Fibroblast of lung (primary cell): ENCODE measurements at regions not wholly inside any gene's neighbourhood (a gene's known extent, or its start where the extent isn't known, plus 50 kb on each side); places are given as distances from the start of the nearest gene placed in this dataset.

Source experiments
- DNase-seq, 2 donors: peaks; one replicate each; pipeline versions ENCODE4 v3.0.0 to v3.0.0-alpha.2; 2010; ENCODE audit warnings: low read depth in 2 of 2
- H2AFZ ChIP-seq: 2 replicates; pipeline ENCODE4 v1.5.1; 2012; ENCODE audit warnings: low read length, control low read depth, inconsistent platforms
- H3K27ac ChIP-seq: 2 replicates; pipeline ENCODE4 v1.5.1; 2011; ENCODE audit warnings: low read length, control low read depth; ENCODE audit not compliant: insufficient read depth
- H3K27me3 ChIP-seq: 2 replicates; pipeline ENCODE4 v1.5.1; 2011; ENCODE audit warnings: mild to moderate bottlenecking, low read length; ENCODE audit not compliant: control insufficient read depth, insufficient read depth
- H3K36me3 ChIP-seq: 2 replicates; pipeline ENCODE4 v1.5.1; 2011; ENCODE audit warnings: low read length; ENCODE audit not compliant: control insufficient read depth, insufficient read depth
- H3K4me1 ChIP-seq: 2 replicates; pipeline ENCODE4 v1.5.1; 2011; ENCODE audit warnings: low read length; ENCODE audit not compliant: control insufficient read depth, insufficient read depth; ENCODE audit errors: extremely low read depth
- H3K4me2 ChIP-seq: 2 replicates; pipeline ENCODE4 v1.5.1; 2011; ENCODE audit warnings: low read length, control low read depth; ENCODE audit not compliant: insufficient read depth; ENCODE audit errors: extremely low read depth
- H3K4me3 ChIP-seq, 4 experiments: fragments of 200-600 bp in 1 of 4; sonication (generic) in 1 of 4; replicated peaks in 1 of 4; 2 replicates each; pipeline ENCODE4 v1.5.1; 2011 to 2016; ENCODE audit warnings: low read length in 4 of 4, low read depth in 3 of 4, mild to moderate bottlenecking in 3 of 4, control low read depth in 2 of 4, inconsistent platforms in 1 of 4, mixed read lengths in 1 of 4; ENCODE audit not compliant: insufficient read depth in 1 of 4; ENCODE audit errors: control extremely low read depth in 1 of 4
- H3K79me2 ChIP-seq: 2 replicates; pipeline ENCODE4 v1.5.1; 2012; ENCODE audit warnings: mild to moderate bottlenecking, low read length, inconsistent platforms; ENCODE audit not compliant: control insufficient read depth, insufficient read depth
- H3K9ac ChIP-seq: 2 replicates; pipeline ENCODE4 v1.5.1; 2011; ENCODE audit warnings: mild to moderate bottlenecking, low read length, control low read depth; ENCODE audit not compliant: insufficient read depth
- H3K9me3 ChIP-seq: 2 replicates; pipeline ENCODE4 v1.5.1; 2012; ENCODE audit warnings: low read depth, low read length; ENCODE audit not compliant: control insufficient read depth, insufficient read depth
- H4K20me1 ChIP-seq: 2 replicates; pipeline ENCODE4 v1.5.1; 2011; ENCODE audit warnings: low read length; ENCODE audit not compliant: control insufficient read depth, insufficient read depth; ENCODE audit errors: extremely low read depth
- EZH2 ChIP-seq: IDR thresholded peaks from 2 replicates; pipeline ENCODE4 v1.5.1; 2012; ENCODE audit warnings: low read length, control low read depth, mild to moderate bottlenecking; ENCODE audit errors: missing control alignments
- TF ChIP-seq, protein P1 (sequence below), 2 donors: IDR thresholded peaks in 1 of 2; conservative IDR thresholded peaks in 1 of 2; 1 replicate in 1 of 2; 2 replicates in 1 of 2; pipeline ENCODE4 v1.5.1; 2011 to 2012; ENCODE audit warnings: low read length in 2 of 2, control low read depth in 1 of 2, inconsistent platforms in 1 of 2, low read depth in 1 of 2, mild to moderate bottlenecking in 1 of 2

DNA sequence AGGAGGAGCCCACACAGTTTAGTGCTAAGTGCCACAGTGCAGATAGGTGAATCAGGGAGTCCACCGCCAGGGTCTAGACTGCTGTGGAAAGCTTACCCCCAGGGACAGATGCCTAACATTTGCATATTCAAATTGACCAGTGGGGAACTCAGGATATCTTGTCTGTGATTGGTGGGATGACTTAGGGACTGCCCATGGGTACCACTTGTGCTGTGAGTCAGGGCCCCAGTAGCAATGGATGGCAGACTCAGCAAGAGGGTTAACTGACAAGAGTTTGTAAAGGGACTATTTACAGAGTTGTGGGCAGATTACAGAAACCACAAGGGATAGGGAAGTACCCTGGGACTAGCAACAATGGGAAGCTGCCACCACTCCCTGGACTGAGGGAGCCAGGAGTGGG lies 282.1 kb downstream of the BCOR start:
- Histone ChIP-seq H3K4me1 (peaks cover 11% of the 10 kb centered on the region), H2AFZ (no peak overlapping the region), H3K36me3 (no peaks in the 10 kb centered on the region), H3K27me3 (no peaks in the 10 kb centered on the region), H3K9ac (no peak overlapping the region), H3K27ac (no peak overlapping the region), H3K79me2 (no peaks in the 10 kb centered on the region), H3K9me3 (no peaks in the 10 kb centered on the region), H3K4me2 (no peak overlapping the region), H4K20me1 (no peaks in the 10 kb centered on the region), H3K4me3 (no peak overlapping the region)
- TF ChIP-seq EZH2: no peak
- TF ChIP-seq, protein P1, sequence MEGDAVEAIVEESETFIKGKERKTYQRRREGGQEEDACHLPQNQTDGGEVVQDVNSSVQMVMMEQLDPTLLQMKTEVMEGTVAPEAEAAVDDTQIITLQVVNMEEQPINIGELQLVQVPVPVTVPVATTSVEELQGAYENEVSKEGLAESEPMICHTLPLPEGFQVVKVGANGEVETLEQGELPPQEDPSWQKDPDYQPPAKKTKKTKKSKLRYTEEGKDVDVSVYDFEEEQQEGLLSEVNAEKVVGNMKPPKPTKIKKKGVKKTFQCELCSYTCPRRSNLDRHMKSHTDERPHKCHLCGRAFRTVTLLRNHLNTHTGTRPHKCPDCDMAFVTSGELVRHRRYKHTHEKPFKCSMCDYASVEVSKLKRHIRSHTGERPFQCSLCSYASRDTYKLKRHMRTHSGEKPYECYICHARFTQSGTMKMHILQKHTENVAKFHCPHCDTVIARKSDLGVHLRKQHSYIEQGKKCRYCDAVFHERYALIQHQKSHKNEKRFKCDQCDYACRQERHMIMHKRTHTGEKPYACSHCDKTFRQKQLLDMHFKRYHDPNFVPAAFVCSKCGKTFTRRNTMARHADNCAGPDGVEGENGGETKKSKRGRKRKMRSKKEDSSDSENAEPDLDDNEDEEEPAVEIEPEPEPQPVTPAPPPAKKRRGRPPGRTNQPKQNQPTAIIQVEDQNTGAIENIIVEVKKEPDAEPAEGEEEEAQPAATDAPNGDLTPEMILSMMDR (conservative IDR thresholded peaks at IDR 0.05 in 1 of 2, IDR thresholded peaks at IDR 0.05 in 1 of 2; ENCODE audit: low read depth in 1 of 2, low read length in 2 of 2): no peak
- peak in 1 of 2 donors; percentile 24 for DNase-seq

- peak overlapping the region; percentile 23 for H3K4me2 ChIP-seq
- no peaks in the 10 kb centered on the region for H3K79me2 ChIP-seq
- no peaks in the 10 kb centered on the region for H3K27me3 ChIP-seq
- no peaks in the 10 kb centered on the region for H3K9me3 ChIP-seq
- peak overlapping the region; percentile 1 for H3K27ac ChIP-seq
- H2AFZ ChIP-seq: no peak overlapping the region
- H3K4me1 ChIP-seq: peaks cover 11% of the 10 kb centered on the region
- no peak for TF ChIP-seq EZH2
- TF ChIP-seq, protein P1 (conservative IDR thresholded peaks at IDR 0.05 in 1 of 2, IDR thresholded peaks at IDR 0.05 in 1 of 2; ENCODE audit: low read depth in 1 of 2, low read length in 2 of 2): no peak
- no peak overlapping the region for H3K4me3 ChIP-seq
- peak overlapping the region; percentile 13 for H3K9ac ChIP-seq
- H3K36me3 ChIP-seq: no peaks in the 10 kb centered on the region
- no peaks in the 10 kb centered on the region for H4K20me1 ChIP-seq
- DNase-seq: peak; percentile 28 to 49
Measured at GRCh38 chrX:39816871-39817731, 280.7 kb downstream of the BCOR start.

GRCh38 chrX:39817754-39818470 lies 279.8 kb downstream of the BCOR start:
- H4K20me1 ChIP-seq: no peaks in the 10 kb centered on the region
- TF ChIP-seq EZH2: no peak
- TF ChIP-seq, protein P1 (conservative IDR thresholded peaks at IDR 0.05 in 1 of 2, IDR thresholded peaks at IDR 0.05 in 1 of 2; ENCODE audit: low read depth in 1 of 2, low read length in 2 of 2): no peak
- H2AFZ ChIP-seq: no peak overlapping the region
- DNase-seq: no peak
- H3K4me2 ChIP-seq: no peak overlapping the region
- H3K36me3 ChIP-seq: no peaks in the 10 kb centered on the region
- no peak overlapping the region for H3K4me3 ChIP-seq
- no peaks in the 10 kb centered on the region for H3K27me3 ChIP-seq
- no peaks in the 10 kb centered on the region for H3K9me3 ChIP-seq
- H3K27ac ChIP-seq: no peak overlapping the region
- no peak overlapping the region for H3K9ac ChIP-seq
- H3K4me1 ChIP-seq: peaks cover 11% of the 10 kb centered on the region
- no peaks in the 10 kb centered on the region for H3K79me2 ChIP-seq
